GM23338 (cell line): ENCODE measurements at regions not wholly inside any gene's neighbourhood (a gene's known extent, or its start where the extent isn't known, plus 50 kb on each side); places are given as distances from the start of the nearest gene placed in this dataset.

ENCODE experiments used
- ATAC-seq: fragments of 200-7000 bp; cut with Tn5 transposase; 3 replicates; pipeline ENCODE4 v1.9.1; 2020
- DNase-seq: peaks from one replicate; pipeline ENCODE4 v3.0.0-alpha.2; 2015; ENCODE audit warnings: low spot score
- H2AFZ ChIP-seq: fragments of 200-600 bp; sonication (generic); 2 replicates; pipeline ENCODE4 v1.8.0; 2016; ENCODE audit warnings: antibody characterized with exemption, mild to moderate bottlenecking, moderate library complexity
- H3F3A ChIP-seq: fragments of 200-600 bp; sonication (generic); replicated peaks from 2 replicates; pipeline ENCODE4 v1.8.0; 2017; ENCODE audit warnings: antibody characterized with exemption, mixed run types, low read depth
- H3K27ac ChIP-seq: fragments of 200-600 bp; sonication (generic); 2 replicates; pipeline ENCODE4 v1.6.1; 2016; ENCODE audit warnings: low read depth
- H3K27me3 ChIP-seq: fragments of 200-600 bp; sonication (generic); 2 replicates; pipeline ENCODE4 v1.8.0; 2016; ENCODE audit warnings: mild to moderate bottlenecking, mixed run types, moderate library complexity; ENCODE audit not compliant: insufficient read depth
- H3K36me3 ChIP-seq: fragments of 200-600 bp; sonication (generic); 2 replicates; pipeline ENCODE4 v1.8.0; 2016; ENCODE audit warnings: mild to moderate bottlenecking; ENCODE audit not compliant: insufficient read depth
- H3K4me1 ChIP-seq: fragments of 200-600 bp; sonication (generic); 2 replicates; pipeline ENCODE4 v1.8.0; 2016; ENCODE audit warnings: mild to moderate bottlenecking, moderate library complexity; ENCODE audit not compliant: insufficient read depth
- H3K4me2 ChIP-seq: fragments of 200-600 bp; sonication (generic); 2 replicates; pipeline ENCODE4 v1.7.1; 2017; ENCODE audit warnings: mixed run types
- H3K4me3 ChIP-seq: fragments of 200-600 bp; sonication (generic); 2 replicates; pipeline ENCODE4 v1.6.1; 2016; ENCODE audit warnings: mixed run types
- H3K79me2 ChIP-seq: fragments of 200-600 bp; sonication (generic); replicated peaks from 2 replicates; pipeline ENCODE4 v1.8.0; 2017; ENCODE audit warnings: mild to moderate bottlenecking; ENCODE audit not compliant: insufficient read depth
- H3K9me2 ChIP-seq: fragments of 200-600 bp; sonication (generic); 2 replicates; pipeline ENCODE4 v1.8.0; 2017; ENCODE audit not compliant: insufficient read depth
- H4K20me1 ChIP-seq: fragments of 200-600 bp; sonication (generic); replicated peaks from 2 replicates; pipeline ENCODE4 v1.8.0; 2017; ENCODE audit warnings: mild to moderate bottlenecking; ENCODE audit not compliant: insufficient read depth
- H3K27ac Mint-ChIP-seq: 2 replicates; pipeline ENCODE4 v1.8.0; 2020; ENCODE audit warnings: inconsistent platforms, mild to moderate bottlenecking, moderate library complexity, mixed read lengths
- H3K27me3 Mint-ChIP-seq: 3 replicates; pipeline ENCODE4 v1.8.0; 2022; ENCODE audit warnings: low read depth, mild to moderate bottlenecking, moderate library complexity, mixed read lengths, inconsistent platforms; ENCODE audit not compliant: insufficient read depth, poor library complexity
- H3K36me3 Mint-ChIP-seq: 3 replicates; pipeline ENCODE4 v1.8.0; 2021; ENCODE audit warnings: low read depth, mild to moderate bottlenecking, inconsistent platforms, moderate library complexity, mixed read lengths
- H3K4me1 Mint-ChIP-seq: 3 replicates; pipeline ENCODE4 v1.8.0; 2020; ENCODE audit warnings: mild to moderate bottlenecking, inconsistent platforms, mixed read lengths
- H3K4me3 Mint-ChIP-seq: 3 replicates; pipeline ENCODE4 v1.8.0; 2021; ENCODE audit warnings: moderate library complexity, mild to moderate bottlenecking, inconsistent platforms, mixed read lengths
- H3K9me3 Mint-ChIP-seq: 3 replicates; pipeline ENCODE4 v1.8.0; 2020; ENCODE audit warnings: moderate library complexity, mild to moderate bottlenecking, inconsistent platforms, mixed read lengths
- CREB1 ChIP-seq: fragments of 250-450 bp; sonication (Bioruptor Pico); IDR thresholded peaks from 2 replicates; pipeline ENCODE4 v1.5.0; 2020; ENCODE audit warnings: low read depth, mild to moderate bottlenecking, moderate library complexity
- NANOG ChIP-seq: IDR thresholded peaks from 2 replicates; pipeline ENCODE4 v1.6.1; 2016; ENCODE audit warnings: antibody characterized with exemption, borderline replicate concordance
- POLR2AphosphoS5 ChIP-seq: IDR thresholded peaks from 2 replicates; pipeline ENCODE4 v1.6.1; 2016; ENCODE audit warnings: antibody characterized with exemption, low read depth
- STAT1 ChIP-seq: IDR thresholded peaks from one replicate; pipeline ENCODE4 v1.6.1; 2016; ENCODE audit warnings: antibody characterized with exemption; ENCODE audit not compliant: unreplicated experiment
- TF ChIP-seq, protein P1 (sequence below): IDR thresholded peaks from 2 replicates; pipeline ENCODE4 v1.6.1; 2016; ENCODE audit warnings: antibody characterized with exemption
- TF ChIP-seq, protein P2 (sequence below): fragments of 250-450 bp; sonication (Bioruptor Pico); IDR thresholded peaks from 2 replicates; pipeline ENCODE4 v1.5.0; 2020; ENCODE audit warnings: mild to moderate bottlenecking, moderate library complexity
- TF ChIP-seq, protein P3 (sequence below), 2 experiments: fragments of 200-600 bp in 1 of 2; sonication (generic) in 1 of 2; conservative IDR thresholded peaks; 2 replicates each; pipeline versions ENCODE4 v1.5.1 to v1.6.1; 2016 to 2017; ENCODE audit warnings: antibody characterized with exemption in 2 of 2, low read depth in 2 of 2, mild to moderate bottlenecking in 2 of 2, moderate library complexity in 1 of 2
- TF ChIP-seq, protein P4 (sequence below): IDR thresholded peaks from one replicate; pipeline ENCODE4 v1.6.1; 2018; ENCODE audit warnings: antibody characterized with exemption; ENCODE audit not compliant: unreplicated experiment

DNA sequence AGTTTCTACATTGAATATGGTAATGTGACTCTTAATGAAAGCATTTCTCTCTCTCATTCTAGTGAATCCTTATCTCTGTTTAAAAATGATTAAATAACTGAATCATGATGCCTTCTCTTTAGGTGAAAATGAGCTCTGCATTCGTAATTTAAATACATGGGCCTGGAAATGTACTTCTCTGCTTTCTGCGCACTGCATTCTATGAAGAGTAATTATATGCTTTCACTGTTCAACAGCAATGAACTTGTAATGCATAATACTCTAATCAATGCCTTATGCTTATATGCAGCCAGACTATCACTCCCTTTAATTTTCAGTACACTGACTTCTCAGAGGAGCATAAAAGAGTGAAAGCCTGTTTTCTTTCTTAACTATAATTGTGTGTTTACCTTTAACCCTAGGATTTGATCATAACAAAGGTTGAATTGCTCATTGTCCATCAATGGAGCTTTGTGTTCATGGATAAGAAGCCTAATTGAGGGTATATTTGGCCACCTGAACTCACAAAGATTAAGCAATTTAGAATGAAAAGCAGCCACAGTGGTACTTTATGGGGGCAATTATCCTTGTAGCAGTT, 330.8 kb upstream of the PDZRN3 start:
- H3K36me3 Mint-ChIP-seq: no peaks in the 10 kb centered on the region
- H2AFZ ChIP-seq: no peak overlapping the region
- no peaks in the 10 kb centered on the region for H3K9me2 ChIP-seq
- no peaks in the 10 kb centered on the region for H3K4me1 ChIP-seq
- H3K27me3 Mint-ChIP-seq: no peaks in the 10 kb centered on the region
- H3K27ac Mint-ChIP-seq: no peak overlapping the region; the same call in 1 of the 2 replicates
- H4K20me1 ChIP-seq: no peaks in the 10 kb centered on the region
- no peaks in the 10 kb centered on the region for H3K79me2 ChIP-seq
- no peak overlapping the region for H3K4me3 Mint-ChIP-seq
- TF ChIP-seq NANOG: no peak
- TF ChIP-seq, protein P1, sequence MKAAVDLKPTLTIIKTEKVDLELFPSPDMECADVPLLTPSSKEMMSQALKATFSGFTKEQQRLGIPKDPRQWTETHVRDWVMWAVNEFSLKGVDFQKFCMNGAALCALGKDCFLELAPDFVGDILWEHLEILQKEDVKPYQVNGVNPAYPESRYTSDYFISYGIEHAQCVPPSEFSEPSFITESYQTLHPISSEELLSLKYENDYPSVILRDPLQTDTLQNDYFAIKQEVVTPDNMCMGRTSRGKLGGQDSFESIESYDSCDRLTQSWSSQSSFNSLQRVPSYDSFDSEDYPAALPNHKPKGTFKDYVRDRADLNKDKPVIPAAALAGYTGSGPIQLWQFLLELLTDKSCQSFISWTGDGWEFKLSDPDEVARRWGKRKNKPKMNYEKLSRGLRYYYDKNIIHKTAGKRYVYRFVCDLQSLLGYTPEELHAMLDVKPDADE: no peak
- no peak for TF ChIP-seq STAT1
- TF ChIP-seq, protein P2, sequence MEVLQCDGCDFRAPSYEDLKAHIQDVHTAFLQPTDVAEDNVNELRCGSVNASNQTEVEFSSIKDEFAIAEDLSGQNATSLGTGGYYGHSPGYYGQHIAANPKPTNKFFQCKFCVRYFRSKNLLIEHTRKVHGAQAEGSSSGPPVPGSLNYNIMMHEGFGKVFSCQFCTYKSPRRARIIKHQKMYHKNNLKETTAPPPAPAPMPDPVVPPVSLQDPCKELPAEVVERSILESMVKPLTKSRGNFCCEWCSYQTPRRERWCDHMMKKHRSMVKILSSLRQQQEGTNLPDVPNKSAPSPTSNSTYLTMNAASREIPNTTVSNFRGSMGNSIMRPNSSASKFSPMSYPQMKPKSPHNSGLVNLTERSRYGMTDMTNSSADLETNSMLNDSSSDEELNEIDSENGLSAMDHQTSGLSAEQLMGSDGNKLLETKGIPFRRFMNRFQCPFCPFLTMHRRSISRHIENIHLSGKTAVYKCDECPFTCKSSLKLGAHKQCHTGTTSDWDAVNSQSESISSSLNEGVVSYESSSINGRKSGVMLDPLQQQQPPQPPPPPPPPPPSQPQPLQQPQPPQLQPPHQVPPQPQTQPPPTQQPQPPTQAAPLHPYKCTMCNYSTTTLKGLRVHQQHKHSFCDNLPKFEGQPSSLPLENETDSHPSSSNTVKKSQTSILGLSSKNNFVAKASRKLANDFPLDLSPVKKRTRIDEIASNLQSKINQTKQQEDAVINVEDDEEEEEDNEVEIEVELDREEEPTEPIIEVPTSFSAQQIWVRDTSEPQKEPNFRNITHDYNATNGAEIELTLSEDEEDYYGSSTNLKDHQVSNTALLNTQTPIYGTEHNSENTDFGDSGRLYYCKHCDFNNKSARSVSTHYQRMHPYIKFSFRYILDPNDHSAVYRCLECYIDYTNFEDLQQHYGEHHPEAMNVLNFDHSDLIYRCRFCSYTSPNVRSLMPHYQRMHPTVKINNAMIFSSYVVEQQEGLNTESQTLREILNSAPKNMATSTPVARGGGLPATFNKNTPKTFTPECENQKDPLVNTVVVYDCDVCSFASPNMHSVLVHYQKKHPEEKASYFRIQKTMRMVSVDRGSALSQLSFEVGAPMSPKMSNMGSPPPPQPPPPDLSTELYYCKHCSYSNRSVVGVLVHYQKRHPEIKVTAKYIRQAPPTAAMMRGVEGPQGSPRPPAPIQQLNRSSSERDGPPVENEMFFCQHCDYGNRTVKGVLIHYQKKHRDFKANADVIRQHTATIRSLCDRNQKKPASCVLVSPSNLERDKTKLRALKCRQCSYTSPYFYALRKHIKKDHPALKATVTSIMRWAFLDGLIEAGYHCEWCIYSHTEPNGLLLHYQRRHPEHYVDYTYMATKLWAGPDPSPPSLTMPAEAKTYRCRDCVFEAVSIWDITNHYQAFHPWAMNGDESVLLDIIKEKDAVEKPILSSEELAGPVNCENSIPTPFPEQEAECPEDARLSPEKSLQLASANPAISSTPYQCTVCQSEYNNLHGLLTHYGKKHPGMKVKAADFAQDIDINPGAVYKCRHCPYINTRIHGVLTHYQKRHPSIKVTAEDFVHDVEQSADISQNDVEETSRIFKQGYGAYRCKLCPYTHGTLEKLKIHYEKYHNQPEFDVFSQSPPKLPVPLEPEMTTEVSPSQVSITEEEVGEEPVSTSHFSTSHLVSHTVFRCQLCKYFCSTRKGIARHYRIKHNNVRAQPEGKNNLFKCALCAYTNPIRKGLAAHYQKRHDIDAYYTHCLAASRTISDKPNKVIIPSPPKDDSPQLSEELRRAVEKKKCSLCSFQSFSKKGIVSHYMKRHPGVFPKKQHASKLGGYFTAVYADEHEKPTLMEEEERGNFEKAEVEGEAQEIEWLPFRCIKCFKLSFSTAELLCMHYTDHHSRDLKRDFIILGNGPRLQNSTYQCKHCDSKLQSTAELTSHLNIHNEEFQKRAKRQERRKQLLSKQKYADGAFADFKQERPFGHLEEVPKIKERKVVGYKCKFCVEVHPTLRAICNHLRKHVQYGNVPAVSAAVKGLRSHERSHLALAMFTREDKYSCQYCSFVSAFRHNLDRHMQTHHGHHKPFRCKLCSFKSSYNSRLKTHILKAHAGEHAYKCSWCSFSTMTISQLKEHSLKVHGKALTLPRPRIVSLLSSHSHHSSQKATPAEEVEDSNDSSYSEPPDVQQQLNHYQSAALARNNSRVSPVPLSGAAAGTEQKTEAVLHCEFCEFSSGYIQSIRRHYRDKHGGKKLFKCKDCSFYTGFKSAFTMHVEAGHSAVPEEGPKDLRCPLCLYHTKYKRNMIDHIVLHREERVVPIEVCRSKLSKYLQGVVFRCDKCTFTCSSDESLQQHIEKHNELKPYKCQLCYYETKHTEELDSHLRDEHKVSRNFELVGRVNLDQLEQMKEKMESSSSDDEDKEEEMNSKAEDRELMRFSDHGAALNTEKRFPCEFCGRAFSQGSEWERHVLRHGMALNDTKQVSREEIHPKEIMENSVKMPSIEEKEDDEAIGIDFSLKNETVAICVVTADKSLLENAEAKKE (CRISPR knock-in tag): no peak
- no peak for TF ChIP-seq CREB1
- no peak for TF ChIP-seq POLR2AphosphoS5
- TF ChIP-seq, protein P3, sequence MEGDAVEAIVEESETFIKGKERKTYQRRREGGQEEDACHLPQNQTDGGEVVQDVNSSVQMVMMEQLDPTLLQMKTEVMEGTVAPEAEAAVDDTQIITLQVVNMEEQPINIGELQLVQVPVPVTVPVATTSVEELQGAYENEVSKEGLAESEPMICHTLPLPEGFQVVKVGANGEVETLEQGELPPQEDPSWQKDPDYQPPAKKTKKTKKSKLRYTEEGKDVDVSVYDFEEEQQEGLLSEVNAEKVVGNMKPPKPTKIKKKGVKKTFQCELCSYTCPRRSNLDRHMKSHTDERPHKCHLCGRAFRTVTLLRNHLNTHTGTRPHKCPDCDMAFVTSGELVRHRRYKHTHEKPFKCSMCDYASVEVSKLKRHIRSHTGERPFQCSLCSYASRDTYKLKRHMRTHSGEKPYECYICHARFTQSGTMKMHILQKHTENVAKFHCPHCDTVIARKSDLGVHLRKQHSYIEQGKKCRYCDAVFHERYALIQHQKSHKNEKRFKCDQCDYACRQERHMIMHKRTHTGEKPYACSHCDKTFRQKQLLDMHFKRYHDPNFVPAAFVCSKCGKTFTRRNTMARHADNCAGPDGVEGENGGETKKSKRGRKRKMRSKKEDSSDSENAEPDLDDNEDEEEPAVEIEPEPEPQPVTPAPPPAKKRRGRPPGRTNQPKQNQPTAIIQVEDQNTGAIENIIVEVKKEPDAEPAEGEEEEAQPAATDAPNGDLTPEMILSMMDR (conservative IDR thresholded peaks at IDR 0.05; ENCODE audit: low read depth in 2 of 2): no peak
- TF ChIP-seq, protein P4, sequence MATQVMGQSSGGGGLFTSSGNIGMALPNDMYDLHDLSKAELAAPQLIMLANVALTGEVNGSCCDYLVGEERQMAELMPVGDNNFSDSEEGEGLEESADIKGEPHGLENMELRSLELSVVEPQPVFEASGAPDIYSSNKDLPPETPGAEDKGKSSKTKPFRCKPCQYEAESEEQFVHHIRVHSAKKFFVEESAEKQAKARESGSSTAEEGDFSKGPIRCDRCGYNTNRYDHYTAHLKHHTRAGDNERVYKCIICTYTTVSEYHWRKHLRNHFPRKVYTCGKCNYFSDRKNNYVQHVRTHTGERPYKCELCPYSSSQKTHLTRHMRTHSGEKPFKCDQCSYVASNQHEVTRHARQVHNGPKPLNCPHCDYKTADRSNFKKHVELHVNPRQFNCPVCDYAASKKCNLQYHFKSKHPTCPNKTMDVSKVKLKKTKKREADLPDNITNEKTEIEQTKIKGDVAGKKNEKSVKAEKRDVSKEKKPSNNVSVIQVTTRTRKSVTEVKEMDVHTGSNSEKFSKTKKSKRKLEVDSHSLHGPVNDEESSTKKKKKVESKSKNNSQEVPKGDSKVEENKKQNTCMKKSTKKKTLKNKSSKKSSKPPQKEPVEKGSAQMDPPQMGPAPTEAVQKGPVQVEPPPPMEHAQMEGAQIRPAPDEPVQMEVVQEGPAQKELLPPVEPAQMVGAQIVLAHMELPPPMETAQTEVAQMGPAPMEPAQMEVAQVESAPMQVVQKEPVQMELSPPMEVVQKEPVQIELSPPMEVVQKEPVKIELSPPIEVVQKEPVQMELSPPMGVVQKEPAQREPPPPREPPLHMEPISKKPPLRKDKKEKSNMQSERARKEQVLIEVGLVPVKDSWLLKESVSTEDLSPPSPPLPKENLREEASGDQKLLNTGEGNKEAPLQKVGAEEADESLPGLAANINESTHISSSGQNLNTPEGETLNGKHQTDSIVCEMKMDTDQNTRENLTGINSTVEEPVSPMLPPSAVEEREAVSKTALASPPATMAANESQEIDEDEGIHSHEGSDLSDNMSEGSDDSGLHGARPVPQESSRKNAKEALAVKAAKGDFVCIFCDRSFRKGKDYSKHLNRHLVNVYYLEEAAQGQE: no peak
- no peak overlapping the region for H3K4me2 ChIP-seq
- H3K4me3 ChIP-seq: no peak overlapping the region
- ATAC-seq (no peak), DNase-seq (no peak)
- H3K36me3 ChIP-seq: no peaks in the 10 kb centered on the region
- H3K27ac ChIP-seq: no peak overlapping the region
- no peaks in the 10 kb centered on the region for H3K9me3 Mint-ChIP-seq
- no peaks in the 10 kb centered on the region for H3K27me3 ChIP-seq
- peaks cover 4% of the 10 kb centered on the region; the same call in 1 of the 3 replicates for H3K4me1 Mint-ChIP-seq
- no peaks in the 10 kb centered on the region for H3F3A ChIP-seq
